Body of pancreas (tissue), 4 donors: ENCODE measurements at regions not wholly inside any gene's neighbourhood (a gene's known extent, or its start where the extent isn't known, plus 50 kb on each side); places are given as distances from the start of the nearest gene placed in this dataset.
"Not testable (repeated sequence)": the region's sequence is repeated elsewhere in the genome, so short reads cannot be mapped to it uniquely, and the experiment has no call there.

Experiments
- ATAC-seq: fragments of 150-250 bp; one replicate; pipeline ENCODE4 v1.9.1; 2016
- DNase-seq, 4 donors: peaks; one replicate each; pipeline ENCODE4 v3.0.0-alpha.2; 2019
- H3K27ac ChIP-seq, 4 donors: fragments of 200-600 bp; sonication (generic); 1 replicate in 3 of 4; 2 replicates in 1 of 4; pipeline versions ENCODE4 v1.5.1 to v1.6.1; 2016 to 2019; ENCODE audit warnings: mild to moderate bottlenecking in 1 of 4, mixed read lengths in 1 of 4, moderate library complexity in 1 of 4
- H3K27me3 ChIP-seq, 2 donors: fragments of 200-600 bp; sonication (generic); one replicate each; pipeline ENCODE4 v1.6.0; 2016; ENCODE audit warnings: mild to moderate bottlenecking in 1 of 2
- H3K36me3 ChIP-seq, 2 donors: fragments of 200-600 bp; sonication (generic); replicated peaks in 1 of 2; 2 replicates each; pipeline ENCODE4 v1.5.1; 2016; ENCODE audit warnings: low read depth in 2 of 2; ENCODE audit not compliant: insufficient read depth in 1 of 2
- H3K4me1 ChIP-seq: fragments of 200-600 bp; sonication (generic); one replicate; pipeline ENCODE4 v1.6.0; 2016
- H3K4me3 ChIP-seq, 2 donors: fragments of 200-600 bp; sonication (generic); 1 replicate in 1 of 2; 2 replicates in 1 of 2; pipeline ENCODE4 v1.5.1; 2016 to 2019
- H3K9me3 ChIP-seq, 3 donors: fragments of 200-600 bp; sonication (generic); 1 replicate in 2 of 3; 2 replicates in 1 of 3; pipeline ENCODE4 v1.5.1; 2016
- CTCF ChIP-seq, 7 experiments: fragments of 450-650 bp in 4 of 7; fragments of 200-600 bp in 3 of 7; sonication (generic) in 3 of 7; IDR thresholded peaks; one replicate each; pipeline ENCODE4 v1.5.1; 2016 to 2019; ENCODE audit warnings: antibody characterized with exemption in 7 of 7
- POLR2A ChIP-seq, 3 donors: fragments of 450-650 bp; IDR thresholded peaks; one replicate each; pipeline ENCODE4 v1.6.1; 2016; ENCODE audit warnings: antibody characterized with exemption in 3 of 3, mild to moderate bottlenecking in 2 of 3
- WGBS, 2 donors: methylation state at CpG; one replicate each; pipeline ENCODE4 v1.1.5; 2017; 5-methylcytosine and 5-hydroxymethylcytosine counted together
- intact Hi-C: fragments of 100-400 bp; cut with DNase I; formaldehyde crosslinking; loops from one replicate; pipeline ENCODE4 v1.15.1; 2023

GRCh38 chrX:96098471-96098870 lies 586.2 kb upstream of the DIAPH2 start:
- no peaks in the 10 kb centered on the region for H3K9me3 ChIP-seq
- no peak for TF ChIP-seq CTCF (IDR thresholded peaks at IDR 0.05)
- TF ChIP-seq POLR2A (IDR thresholded peaks at IDR 0.05), result no peak
- no peaks in the 10 kb centered on the region for H3K27me3 ChIP-seq
- no peaks in the 10 kb centered on the region for H3K36me3 ChIP-seq
- DNase-seq (no peak), ATAC-seq (no peak)
- no peak overlapping the region for H3K4me3 ChIP-seq
- H3K4me1 ChIP-seq, result no peaks in the 10 kb centered on the region
- no peak overlapping the region for H3K27ac ChIP-seq
- intact Hi-C loops, result no loop called here
- WGBS, 2 donors, result 58 to 67% methylated on average over 1 of the region's 1 CpG

- 73 to 87% methylated on average over 3 to 9 of the region's 9 CpGs for WGBS, 2 donors
- no peaks in the 10 kb centered on the region for H3K9me3 ChIP-seq
- no peaks in the 10 kb centered on the region for H3K27me3 ChIP-seq
- H3K4me1 ChIP-seq, result no peaks in the 10 kb centered on the region
- intact Hi-C loops, result no loop called here
- ATAC-seq (no peak), DNase-seq (peak in 1 of 4 donors; percentile 6)
- H3K36me3 ChIP-seq, result no peaks in the 10 kb centered on the region
- no peak overlapping the region for H3K4me3 ChIP-seq
- no peak for TF ChIP-seq POLR2A (IDR thresholded peaks at IDR 0.05)
- no peak for TF ChIP-seq CTCF (IDR thresholded peaks at IDR 0.05)
- H3K27ac ChIP-seq, result no peak overlapping the region
Observed at GRCh38 chrX:96102997-96103396, 581.6 kb upstream of the DIAPH2 start.

DNA sequence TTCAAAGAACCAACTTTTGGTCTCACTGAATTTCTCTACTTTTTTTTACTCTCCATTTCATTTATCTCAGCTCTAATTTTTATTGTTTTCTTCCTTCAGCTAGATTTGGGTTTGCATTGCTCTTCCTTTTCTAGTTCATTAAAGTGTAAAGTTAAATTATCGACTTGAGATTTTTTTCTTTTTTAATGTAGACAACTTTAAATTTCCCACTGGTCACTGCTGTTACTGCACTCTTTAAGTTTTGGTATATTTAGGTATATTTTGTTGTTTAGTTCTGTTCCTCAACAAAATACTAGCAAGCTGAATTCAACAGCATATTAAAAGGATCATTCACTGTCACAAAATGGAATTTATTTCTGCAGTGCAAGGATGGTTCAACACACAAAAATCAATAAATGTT lies 572.0 kb upstream of the DIAPH2 start:
- intact Hi-C loops, result no loop called here
- no peaks in the 10 kb centered on the region for H3K27me3 ChIP-seq
- H3K36me3 ChIP-seq, result no peaks in the 10 kb centered on the region
- ATAC-seq (no peak), DNase-seq (no peak)
- no peaks in the 10 kb centered on the region for H3K4me1 ChIP-seq
- no peak overlapping the region for H3K4me3 ChIP-seq
- no peak overlapping the region for H3K27ac ChIP-seq
- no peaks in the 10 kb centered on the region for H3K9me3 ChIP-seq
- no peak for TF ChIP-seq POLR2A (IDR thresholded peaks at IDR 0.05)
- no peak for TF ChIP-seq CTCF (IDR thresholded peaks at IDR 0.05)
- WGBS, 2 donors, result 76 to 90% methylated on average over 1 of the region's 1 CpG

GRCh38 chrX:96126182-96126581 lies 558.5 kb upstream of the DIAPH2 start:
- DNase-seq, result no peak
- Histone ChIP-seq H3K4me3 (no peak overlapping the region), H3K4me1 (no peaks in the 10 kb centered on the region), H3K9me3 (no peaks in the 10 kb centered on the region), H3K27me3 (no peaks in the 10 kb centered on the region), H3K36me3 (no peaks in the 10 kb centered on the region), H3K27ac (no peak overlapping the region)
- no peak for ATAC-seq
- TF ChIP-seq CTCF (IDR thresholded peaks at IDR 0.05) (peak in 1 of 7 experiments; percentile 6), POLR2A (IDR thresholded peaks at IDR 0.05) (no peak)
- intact Hi-C loops, result no loop called here

DNA sequence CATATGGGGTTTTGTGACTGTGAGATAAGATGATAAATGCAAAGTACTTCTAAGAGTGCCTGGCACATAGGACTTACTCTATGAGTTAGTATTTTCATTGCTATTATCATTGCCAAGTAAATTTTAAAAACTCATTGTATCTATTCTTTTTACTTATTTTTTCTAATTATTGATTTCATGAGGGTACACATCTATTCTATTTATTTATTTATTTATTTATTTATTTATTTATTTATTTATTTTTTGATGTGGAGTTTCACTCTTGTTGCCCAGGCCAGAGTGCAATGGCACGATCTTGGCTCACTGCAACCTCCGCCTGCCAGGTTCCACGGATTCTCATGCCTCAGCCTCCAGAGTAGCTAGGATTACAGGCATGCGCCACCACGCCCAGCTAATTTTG lies 556.6 kb upstream of the DIAPH2 start:
- H3K36me3 ChIP-seq, H3K4me1 ChIP-seq, H3K4me3 ChIP-seq, H3K9me3 ChIP-seq, DNase-seq, H3K27ac ChIP-seq, ATAC-seq, intact Hi-C loops, H3K27me3 ChIP-seq: not testable (repeated sequence)
- 89 to 94% methylated on average over 5 of the region's 5 CpGs for WGBS, 2 donors
